BLaER1 (cell line): ENCODE measurements at regions not wholly inside any gene's neighbourhood (a gene's known extent, or its start where the extent isn't known, plus 50 kb on each side); places are given as distances from the start of the nearest gene placed in this dataset.
"Not testable (repeated sequence)": the region's sequence is repeated elsewhere in the genome, so short reads cannot be mapped to it uniquely, and the experiment has no call there.

ENCODE experiments used
- H3K27ac ChIP-seq: shearing (Covaris generic); formaldehyde crosslinking; 2 replicates; pipeline ENCODE4 v1.8.1; 2022
- H3K27me3 ChIP-seq: shearing (Covaris generic); formaldehyde crosslinking; 2 replicates; pipeline ENCODE4 v1.8.1; 2022
- H3K36me3 ChIP-seq: shearing (Covaris generic); formaldehyde crosslinking; 2 replicates; pipeline ENCODE4 v1.8.1; 2022
- H3K4me1 ChIP-seq: shearing (Covaris generic); formaldehyde crosslinking; 2 replicates; pipeline ENCODE4 v1.8.1; 2022
- H3K4me2 ChIP-seq: shearing (Covaris generic); formaldehyde crosslinking; 2 replicates; pipeline ENCODE4 v1.8.1; 2022
- H3K4me3 ChIP-seq: shearing (Covaris generic); formaldehyde crosslinking; 2 replicates; pipeline ENCODE4 v1.8.1; 2022
- H3K9ac ChIP-seq: shearing (Covaris generic); formaldehyde crosslinking; 2 replicates; pipeline ENCODE4 v1.8.1; 2022
- H3K9me3 ChIP-seq: shearing (Covaris generic); formaldehyde crosslinking; 2 replicates; pipeline ENCODE4 v1.8.1; 2022
- H4K20me1 ChIP-seq: shearing (Covaris generic); formaldehyde crosslinking; 2 replicates; pipeline ENCODE4 v1.8.1; 2022
- Cebpa-rat ChIP-seq: shearing (Covaris generic); IDR thresholded peaks from 2 replicates; pipeline ENCODE4 v1.8.1; 2022

- Histone ChIP-seq H3K4me3 (no peak overlapping the region), H3K27me3 (no peaks in the 10 kb centered on the region), H3K4me2 (no peak overlapping the region), H4K20me1 (no peaks in the 10 kb centered on the region), H3K27ac (no peak overlapping the region), H3K9me3 (no peaks in the 10 kb centered on the region), H3K9ac (no peak overlapping the region), H3K36me3 (no peaks in the 10 kb centered on the region), H3K4me1 (no peaks in the 10 kb centered on the region)
- no peak for TF ChIP-seq Cebpa-rat
Measured at GRCh38 chr14:25699981-25700380, 650.0 kb upstream of the STXBP6 start.

- no peaks in the 10 kb centered on the region for H3K9me3 ChIP-seq
Measured at GRCh38 chr14:25698111-25698510, 648.2 kb upstream of the STXBP6 start.

GRCh38 chr14:25696176-25696575 lies 646.2 kb upstream of the STXBP6 start:
- Histone ChIP-seq H3K27ac (no peak overlapping the region), H3K9me3 (no peaks in the 10 kb centered on the region)

More at GRCh38 chr14:25698111-25698510, 648.2 kb upstream of the STXBP6 start:
- H3K36me3 ChIP-seq, result no peaks in the 10 kb centered on the region
- no peak overlapping the region for H3K4me2 ChIP-seq
- no peaks in the 10 kb centered on the region for H3K4me1 ChIP-seq
- no peak for TF ChIP-seq Cebpa-rat
- no peaks in the 10 kb centered on the region for H4K20me1 ChIP-seq
- H3K27me3 ChIP-seq, result no peaks in the 10 kb centered on the region
- H3K9ac ChIP-seq, result no peak overlapping the region
- H3K4me3 ChIP-seq, result no peak overlapping the region
- H3K27ac ChIP-seq, result no peak overlapping the region

GRCh38 chr14:25685004-25685403 lies 635.1 kb upstream of the STXBP6 start:
- Histone ChIP-seq H3K27me3 (no peaks in the 10 kb centered on the region), H3K4me1 (no peaks in the 10 kb centered on the region), H3K27ac (no peak overlapping the region), H3K9me3 (peaks cover 11% of the 10 kb centered on the region), H3K4me2 (no peak overlapping the region), H4K20me1 (no peaks in the 10 kb centered on the region), H3K4me3 (no peak overlapping the region), H3K9ac (no peak overlapping the region), H3K36me3 (no peaks in the 10 kb centered on the region)
- TF ChIP-seq Cebpa-rat, result no peak

More at GRCh38 chr14:25696176-25696575, 646.2 kb upstream of the STXBP6 start:
- Histone ChIP-seq H3K4me1 (no peaks in the 10 kb centered on the region), H4K20me1 (no peaks in the 10 kb centered on the region), H3K4me3 (no peak overlapping the region), H3K27me3 (no peaks in the 10 kb centered on the region), H3K9ac (no peak overlapping the region), H3K4me2 (no peak overlapping the region), H3K36me3 (no peaks in the 10 kb centered on the region)
- TF ChIP-seq Cebpa-rat, result no peak

GRCh38 chr14:25680934-25681333 lies 631.0 kb upstream of the STXBP6 start:
- H3K4me2 ChIP-seq, result no peak overlapping the region
- H3K27ac ChIP-seq, result no peak overlapping the region
- H4K20me1 ChIP-seq, result no peaks in the 10 kb centered on the region
- no peaks in the 10 kb centered on the region for H3K36me3 ChIP-seq
- H3K9ac ChIP-seq, result no peak overlapping the region
- H3K27me3 ChIP-seq, result no peaks in the 10 kb centered on the region
- TF ChIP-seq Cebpa-rat, result no peak
- peaks cover 18% of the 10 kb centered on the region for H3K9me3 ChIP-seq
- no peak overlapping the region for H3K4me3 ChIP-seq
- H3K4me1 ChIP-seq, result peaks cover 16% of the 10 kb centered on the region

- H3K27me3 ChIP-seq, H3K27ac ChIP-seq, H3K4me3 ChIP-seq, H3K4me2 ChIP-seq, H4K20me1 ChIP-seq, H3K36me3 ChIP-seq, H3K9ac ChIP-seq: not testable (repeated sequence)
- Histone ChIP-seq H3K9me3 (peaks cover 18% of the 10 kb centered on the region), H3K4me1 (peaks cover 16% of the 10 kb centered on the region)
Measured at GRCh38 chr14:25680511-25680910, 630.6 kb upstream of the STXBP6 start.

- Histone ChIP-seq H3K27ac (no peak overlapping the region), H3K4me3 (no peak overlapping the region), H3K27me3 (no peaks in the 10 kb centered on the region), H3K36me3 (no peaks in the 10 kb centered on the region), H3K9me3 (peaks cover 18% of the 10 kb centered on the region), H3K4me2 (peak overlapping the region; percentile 59), H3K9ac (no peak overlapping the region), H4K20me1 (no peaks in the 10 kb centered on the region), H3K4me1 (peaks cover 16% of the 10 kb centered on the region)
- TF ChIP-seq Cebpa-rat, result no peak
Measured at GRCh38 chr14:25677111-25677510, 627.2 kb upstream of the STXBP6 start.

GRCh38 chr14:25667387-25667786 lies 617.4 kb upstream of the STXBP6 start:
- Histone ChIP-seq H3K27me3 (no peaks in the 10 kb centered on the region), H3K4me1 (no peaks in the 10 kb centered on the region), H4K20me1 (no peaks in the 10 kb centered on the region), H3K4me3 (no peak overlapping the region), H3K9me3 (no peaks in the 10 kb centered on the region), H3K9ac (no peak overlapping the region), H3K27ac (no peak overlapping the region), H3K4me2 (no peak overlapping the region), H3K36me3 (no peaks in the 10 kb centered on the region)
- TF ChIP-seq Cebpa-rat, result no peak

GRCh38 chr14:25666877-25667276 lies 616.9 kb upstream of the STXBP6 start:
- H3K4me3 ChIP-seq, result no peak overlapping the region
- no peaks in the 10 kb centered on the region for H3K4me1 ChIP-seq
- H3K9me3 ChIP-seq, result no peaks in the 10 kb centered on the region
- H3K27ac ChIP-seq, result no peak overlapping the region
- H3K36me3 ChIP-seq, result no peaks in the 10 kb centered on the region
- H3K4me2 ChIP-seq, result no peak overlapping the region
- TF ChIP-seq Cebpa-rat, result no peak
- no peaks in the 10 kb centered on the region for H4K20me1 ChIP-seq
- no peak overlapping the region for H3K9ac ChIP-seq
- no peaks in the 10 kb centered on the region for H3K27me3 ChIP-seq

GRCh38 chr14:25658988-25659387 lies 609.0 kb upstream of the STXBP6 start:
- no peaks in the 10 kb centered on the region for H3K36me3 ChIP-seq
- H3K4me1 ChIP-seq, result no peaks in the 10 kb centered on the region
- TF ChIP-seq Cebpa-rat, result no peak
- no peaks in the 10 kb centered on the region for H3K27me3 ChIP-seq
- H3K4me2 ChIP-seq, result no peak overlapping the region
- H4K20me1 ChIP-seq, result no peaks in the 10 kb centered on the region
- H3K27ac ChIP-seq, result no peak overlapping the region
- no peak overlapping the region for H3K9ac ChIP-seq
- no peaks in the 10 kb centered on the region for H3K9me3 ChIP-seq
- no peak overlapping the region for H3K4me3 ChIP-seq

GRCh38 chr14:25630447-25630846 lies 580.5 kb upstream of the STXBP6 start:
- Histone ChIP-seq H3K9ac (no peak overlapping the region), H3K4me3 (no peak overlapping the region), H3K27ac (no peak overlapping the region), H4K20me1 (no peaks in the 10 kb centered on the region), H3K9me3 (no peaks in the 10 kb centered on the region), H3K27me3 (no peaks in the 10 kb centered on the region), H3K4me1 (no peaks in the 10 kb centered on the region), H3K36me3 (no peaks in the 10 kb centered on the region), H3K4me2 (no peak overlapping the region)
- TF ChIP-seq Cebpa-rat, result no peak
